GM12878 (cell line): ENCODE measurements at regions not wholly inside any gene's neighbourhood (a gene's known extent, or its start where the extent isn't known, plus 50 kb on each side); places are given as distances from the start of the nearest gene placed in this dataset.

ENCODE experiments used
- POLR2A ChIP-seq: IDR thresholded peaks from 2 replicates; pipeline ENCODE4 v1.6.1; 2011; ENCODE audit warnings: low read depth, mild to moderate bottlenecking, low read length
- ZBED1 ChIP-seq: IDR thresholded peaks from 2 replicates; pipeline ENCODE4 v1.6.1; 2016; ENCODE audit warnings: borderline replicate concordance
- TF ChIP-seq, protein P1 (sequence below), 3 experiments: IDR thresholded peaks in 2 of 3; conservative IDR thresholded peaks in 1 of 3; 2 replicates each; pipeline ENCODE4 v1.5.1; 2011; ENCODE audit warnings: low read depth in 3 of 3, low read length in 3 of 3, mild to moderate bottlenecking in 3 of 3, control low read depth in 2 of 3, moderate library complexity in 2 of 3, inconsistent platforms in 1 of 3, mixed read lengths in 1 of 3; ENCODE audit not compliant: control insufficient read depth in 2 of 3, insufficient read depth in 1 of 3; ENCODE audit errors: extremely low read depth in 1 of 3

DNA sequence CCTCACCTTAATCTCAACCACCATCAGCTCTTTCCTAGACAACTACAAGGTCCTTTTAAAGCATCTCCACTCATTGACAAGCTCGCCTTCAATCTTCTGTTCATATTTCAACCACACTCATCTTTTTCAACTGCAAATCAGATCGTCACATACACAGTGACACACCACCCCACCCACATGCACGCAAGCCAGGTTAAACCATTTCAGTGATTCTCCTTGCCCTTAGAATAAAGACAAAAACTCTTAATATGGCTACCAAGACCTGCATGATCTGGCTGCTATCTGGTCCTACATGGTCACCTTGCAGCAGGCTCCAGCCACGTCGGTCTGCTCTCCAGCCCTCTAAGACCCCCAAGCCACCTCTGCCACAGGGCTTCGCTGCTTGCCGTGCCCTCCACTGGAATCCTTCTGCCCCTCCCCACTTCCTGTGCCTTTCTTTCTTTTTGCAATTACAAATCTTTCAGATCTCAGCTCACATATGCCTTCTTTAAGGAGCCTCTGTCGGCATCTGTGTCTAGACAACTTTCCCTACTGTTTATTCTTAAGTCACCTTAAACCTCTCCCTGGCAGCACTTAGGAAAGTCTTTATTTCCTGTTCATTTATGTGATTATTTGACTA lies 507.3 kb upstream of the ARID1B start:
- no peak for TF ChIP-seq POLR2A
- TF ChIP-seq, protein P1, sequence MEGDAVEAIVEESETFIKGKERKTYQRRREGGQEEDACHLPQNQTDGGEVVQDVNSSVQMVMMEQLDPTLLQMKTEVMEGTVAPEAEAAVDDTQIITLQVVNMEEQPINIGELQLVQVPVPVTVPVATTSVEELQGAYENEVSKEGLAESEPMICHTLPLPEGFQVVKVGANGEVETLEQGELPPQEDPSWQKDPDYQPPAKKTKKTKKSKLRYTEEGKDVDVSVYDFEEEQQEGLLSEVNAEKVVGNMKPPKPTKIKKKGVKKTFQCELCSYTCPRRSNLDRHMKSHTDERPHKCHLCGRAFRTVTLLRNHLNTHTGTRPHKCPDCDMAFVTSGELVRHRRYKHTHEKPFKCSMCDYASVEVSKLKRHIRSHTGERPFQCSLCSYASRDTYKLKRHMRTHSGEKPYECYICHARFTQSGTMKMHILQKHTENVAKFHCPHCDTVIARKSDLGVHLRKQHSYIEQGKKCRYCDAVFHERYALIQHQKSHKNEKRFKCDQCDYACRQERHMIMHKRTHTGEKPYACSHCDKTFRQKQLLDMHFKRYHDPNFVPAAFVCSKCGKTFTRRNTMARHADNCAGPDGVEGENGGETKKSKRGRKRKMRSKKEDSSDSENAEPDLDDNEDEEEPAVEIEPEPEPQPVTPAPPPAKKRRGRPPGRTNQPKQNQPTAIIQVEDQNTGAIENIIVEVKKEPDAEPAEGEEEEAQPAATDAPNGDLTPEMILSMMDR (IDR thresholded peaks at IDR 0.05 in 2 of 3, conservative IDR thresholded peaks at IDR 0.05 in 1 of 3; ENCODE audit: control insufficient read depth in 2 of 3, extremely low read depth in 1 of 3, insufficient read depth in 1 of 3, low read depth in 3 of 3, low read length in 3 of 3) = no peak
- no peak for TF ChIP-seq ZBED1
